ENCODE measurements at regions not wholly inside any gene's neighbourhood (a gene's known extent, or its start where the extent isn't known, plus 50 kb on each side); places are given as distances from the start of the nearest gene placed in this dataset.

GRCh38 chr12:60052483-60052882, 456.7 kb downstream of the SLC16A7 start:
- no peak for DNase-seq (ENCODE audit: low spot score)

DNA sequence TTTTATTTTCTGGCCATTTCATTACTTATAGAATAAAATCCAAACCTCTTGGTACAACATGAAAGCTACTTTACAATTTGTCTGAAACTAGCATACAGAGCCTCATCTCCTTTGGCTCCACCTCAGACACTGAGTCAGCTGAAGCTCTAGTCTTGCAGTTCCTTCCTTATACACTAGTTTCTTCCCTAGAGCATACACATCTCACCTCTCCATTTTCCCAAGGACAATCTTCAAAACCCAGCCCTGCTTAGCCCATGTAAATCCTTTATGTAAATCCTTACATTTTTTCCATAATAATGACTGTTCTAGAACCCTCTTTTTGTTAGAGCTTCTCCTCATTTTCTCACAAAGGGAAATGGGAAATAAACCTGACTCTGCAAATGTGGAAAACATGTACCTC, 463.4 kb downstream of the SLC16A7 start:
- no TSS peak for BruUV-seq (replicated peaks)
- intact Hi-C loops (cut with micrococcal nuclease; ENCODE audit: unreplicated experiment) = no loop called here

More at GRCh38 chr12:60052483-60052882, 456.7 kb downstream of the SLC16A7 start:
- H3K4me3 ChIP-seq (ENCODE audit: low read depth, low read length, poor library complexity, severe bottlenecking) = no peak overlapping the region
- no peak for TF ChIP-seq EZH2phosphoT487 (IDR thresholded peaks at IDR 0.05; ENCODE audit: borderline replicate concordance, low read depth, low read length)
- no peak for TF ChIP-seq CTCF (conservative IDR thresholded peaks at IDR 0.05; ENCODE audit: low read length)
- no peaks in the 10 kb centered on the region for H3K36me3 ChIP-seq (ENCODE audit: insufficient read depth, low read length)
- POLR2A ChIA-PET = no interaction called here
- no peaks in the 10 kb centered on the region for H3K9me3 ChIP-seq (ENCODE audit: low read length)
- BruUV-seq (replicated peaks) = no TSS peak
- no peak overlapping the region for H3K4me2 ChIP-seq (ENCODE audit: low read length)
- no peak overlapping the region for H3K27ac ChIP-seq (ENCODE audit: low read depth, low read length, poor library complexity, severe bottlenecking)
- no peaks in the 10 kb centered on the region for H4K20me1 ChIP-seq (ENCODE audit: insufficient read depth, low read length)
- no peak overlapping the region for H2AFZ ChIP-seq (ENCODE audit: low read length)
- no peaks in the 10 kb centered on the region for H3K9me2 ChIP-seq (ENCODE audit: insufficient read depth, low read length)
- H3K4me1 ChIP-seq (ENCODE audit: insufficient read depth, low read length, poor library complexity, severe bottlenecking) = no peaks in the 10 kb centered on the region
- CTCF ChIA-PET (ENCODE audit: unreplicated experiment) = no interaction called here
- intact Hi-C loops (cut with micrococcal nuclease; ENCODE audit: unreplicated experiment) = no loop called here
- H3K79me2 ChIP-seq (ENCODE audit: insufficient read depth, low read depth, low read length) = no peaks in the 10 kb centered on the region

GRCh38 chr12:60066655-60067054, 470.8 kb downstream of the SLC16A7 start:
- BruUV-seq (replicated peaks) = no TSS peak
- Histone ChIP-seq H3K9me3 (ENCODE audit: low read length) (no peaks in the 10 kb centered on the region), H3K79me2 (ENCODE audit: insufficient read depth, low read depth, low read length) (no peaks in the 10 kb centered on the region), H3K27ac (ENCODE audit: low read depth, low read length, poor library complexity, severe bottlenecking) (no peak overlapping the region), H2AFZ (ENCODE audit: low read length) (no peak overlapping the region), H4K20me1 (ENCODE audit: insufficient read depth, low read length) (no peaks in the 10 kb centered on the region), H3K4me3 (ENCODE audit: low read depth, low read length, poor library complexity, severe bottlenecking) (no peak overlapping the region), H3K9me2 (ENCODE audit: insufficient read depth, low read length) (no peaks in the 10 kb centered on the region), H3K36me3 (ENCODE audit: insufficient read depth, low read length) (no peaks in the 10 kb centered on the region), H3K4me1 (ENCODE audit: insufficient read depth, low read length, poor library complexity, severe bottlenecking) (no peaks in the 10 kb centered on the region), H3K4me2 (ENCODE audit: low read length) (no peak overlapping the region)
- ChIA-PET CTCF (ENCODE audit: unreplicated experiment) (no interaction called here), POLR2A (interaction anchor here (0.6 kb wide), 1 partner anchor 8 kb away, joined by 3 read pairs; no protein-coding TSS in a partner anchor)
- intact Hi-C loops (cut with micrococcal nuclease; ENCODE audit: unreplicated experiment) = no loop called here
- no peak for TF ChIP-seq CTCF (conservative IDR thresholded peaks at IDR 0.05; ENCODE audit: low read length)
- no peak for TF ChIP-seq EZH2phosphoT487 (IDR thresholded peaks at IDR 0.05; ENCODE audit: borderline replicate concordance, low read depth, low read length)
- DNase-seq (ENCODE audit: low spot score) = no peak

More for the DNA sequence above, 463.4 kb downstream of the SLC16A7 start:
- TF ChIP-seq CTCF (conservative IDR thresholded peaks at IDR 0.05; ENCODE audit: low read length) = no peak
- TF ChIP-seq EZH2phosphoT487 (IDR thresholded peaks at IDR 0.05; ENCODE audit: borderline replicate concordance, low read depth, low read length) = no peak
- ChIA-PET POLR2A (no interaction called here), CTCF (ENCODE audit: unreplicated experiment) (no interaction called here)
- no peak overlapping the region for H3K4me2 ChIP-seq (ENCODE audit: low read length)
- no peak for DNase-seq (ENCODE audit: low spot score)
- H3K27ac ChIP-seq (ENCODE audit: low read depth, low read length, poor library complexity, severe bottlenecking) = no peak overlapping the region
- H2AFZ ChIP-seq (ENCODE audit: low read length) = no peak overlapping the region
- H3K4me3 ChIP-seq (ENCODE audit: low read depth, low read length, poor library complexity, severe bottlenecking) = no peak overlapping the region
- H3K9me2 ChIP-seq (ENCODE audit: insufficient read depth, low read length) = no peaks in the 10 kb centered on the region
- H3K36me3 ChIP-seq (ENCODE audit: insufficient read depth, low read length) = no peaks in the 10 kb centered on the region
- no peaks in the 10 kb centered on the region for H3K4me1 ChIP-seq (ENCODE audit: insufficient read depth, low read length, poor library complexity, severe bottlenecking)
- H3K79me2 ChIP-seq (ENCODE audit: insufficient read depth, low read depth, low read length) = no peaks in the 10 kb centered on the region
- H4K20me1 ChIP-seq (ENCODE audit: insufficient read depth, low read length) = no peaks in the 10 kb centered on the region
- H3K9me3 ChIP-seq (ENCODE audit: low read length) = no peaks in the 10 kb centered on the region

All from OCI-LY7 (cell line).